ENCODE measurements at regions not wholly inside any gene's neighbourhood (a gene's known extent, or its start where the extent isn't known, plus 50 kb on each side); places are given as distances from the start of the nearest gene placed in this dataset.

- Mint-ChIP-seq H3K36me3 (ENCODE audit: insufficient read depth in 1 of 3, low read depth in 3 of 3) (no peaks in the 10 kb centered on the region), H3K4me3 (no peak overlapping the region), H3K27me3 (ENCODE audit: low read depth) (no peaks in the 10 kb centered on the region; the same call in 1 of the 2 replicates), H3K9me3 (no peaks in the 10 kb centered on the region; a peak in 1 of 5 replicates), H3K4me1 (peaks cover 16 to 18% of the 10 kb centered on the region in 2 experiments), H3K27ac (no peak overlapping the region)
- Histone ChIP-seq H4K5ac (ENCODE audit: insufficient read length, low read depth, low read length) (no peak overlapping the region), H3K23ac (ENCODE audit: insufficient read length, low read depth, low read length) (no peak overlapping the region), H4K8ac (replicated peaks; ENCODE audit: insufficient read length, low read depth, low read length) (no peak overlapping the region), H3K9ac (ENCODE audit: extremely low read depth, insufficient read length, low read length) (no peak overlapping the region), H2BK5ac (ENCODE audit: insufficient read length, low read length) (no peak overlapping the region), H3K14ac (ENCODE audit: insufficient read depth, low read length) (no peak overlapping the region), H3K9me3 (ENCODE audit: control insufficient read depth, low read depth, low read length) (no peaks in the 10 kb centered on the region), H3K27me3 (ENCODE audit: insufficient read depth, low read length) (no peaks in the 10 kb centered on the region), H2BK20ac (ENCODE audit: low read depth, low read length, poor library complexity, severe bottlenecking) (no peak overlapping the region), H3K27ac (ENCODE audit: insufficient read length, low read depth, low read length) (no peak overlapping the region), H4K91ac (ENCODE audit: insufficient read length, low read depth, low read length) (no peak overlapping the region), H3K79me2 (ENCODE audit: insufficient read depth, low read length) (no peaks in the 10 kb centered on the region), H2AK5ac (ENCODE audit: insufficient read length, low read length) (no peak overlapping the region), H2BK120ac (ENCODE audit: low read depth, low read length, poor library complexity, severe bottlenecking) (no peak overlapping the region), H3K4ac (ENCODE audit: low read depth, low read length) (no peak overlapping the region), H3K4me1 (ENCODE audit: insufficient read depth, low read length) (peaks cover 2% of the 10 kb centered on the region; the same call in 1 of the 2 replicates), H2AFZ (ENCODE audit: low read length) (no peak overlapping the region), H3K56ac (ENCODE audit: insufficient read length, low read depth, low read length) (no peak overlapping the region), H3T11ph (ENCODE audit: low read length) (no peak overlapping the region), H4K20me1 (ENCODE audit: control insufficient read depth, insufficient read depth, insufficient read length) (no peaks in the 10 kb centered on the region), H3K79me1 (ENCODE audit: insufficient read depth, low read depth, low read length, poor library complexity, severe bottlenecking) (no peaks in the 10 kb centered on the region), H2BK12ac (ENCODE audit: insufficient read length, low read depth, low read length) (no peak overlapping the region), H3K23me2 (ENCODE audit: insufficient read length, low read depth, low read length, poor library complexity, severe bottlenecking) (no peaks in the 10 kb centered on the region), H3K18ac (ENCODE audit: insufficient read length, low read depth, low read length) (no peak overlapping the region), H3K4me2 (ENCODE audit: insufficient read depth, insufficient read length, low read length) (no peak overlapping the region), H2BK15ac (ENCODE audit: low read depth, low read length) (no peak overlapping the region)
- no CpG with 5 or more reads among the region's 3 CpGs for WGBS (ENCODE audit: extremely low coverage, insufficient read length, low lambda C conversion rate)
- no peak for TF ChIP-seq CTCF (conservative IDR thresholded peaks at IDR 0.05)
- no peak for DNase-seq
Measured at GRCh38 chr2:204336153-204336744, 209.0 kb upstream of the PARD3B start.

Data from H9 (cell line).